ENCODE measurements at regions not wholly inside any gene's neighbourhood (a gene's known extent, or its start where the extent isn't known, plus 50 kb on each side); places are given as distances from the start of the nearest gene placed in this dataset.

GRCh38 chr22:46092011-46092410 is 58.3 kb upstream of the PPARA start:
- peaks cover 85 to 100% of the 10 kb centered on the region in 2 donors for H3K4me1 ChIP-seq
- H3K4me3 ChIP-seq: no peak overlapping the region
- peak overlapping the region; percentile 94 to 98 (median 97) for H3K27ac ChIP-seq
- no peak for ATAC-seq
- no peaks in the 10 kb centered on the region for H3K36me3 ChIP-seq
- intact Hi-C loops (cut with DNase I; ENCODE audit: low total_unique reads) (no loop called here), in situ Hi-C loops (cut with MboI; ENCODE audit: low sequenced_read_pairs in 4 of 4) (no loop called here)
- no peak for DNase-seq
- TF ChIP-seq POLR2A (IDR thresholded peaks at IDR 0.05) (no peak), CTCF (IDR thresholded peaks at IDR 0.05 in 4 of 5, conservative IDR thresholded peaks at IDR 0.05 in 1 of 5) (no peak)
- no peaks in the 10 kb centered on the region for H3K27me3 ChIP-seq
- no peaks in the 10 kb centered on the region for H3K9me3 ChIP-seq

- H3K27ac ChIP-seq: peak overlapping the region; percentile 94 to 98 (median 97)
- in situ Hi-C loops (cut with MboI; ENCODE audit: low sequenced_read_pairs in 4 of 4): no loop called here
- H3K4me3 ChIP-seq: peak overlapping the region in 1 of 4 donors; percentile 2
- intact Hi-C loops (cut with DNase I; ENCODE audit: low total_unique reads): no loop called here
- H3K36me3 ChIP-seq: peaks cover 0 to under 1% of the 10 kb centered on the region in 2 donors
- no peaks in the 10 kb centered on the region for H3K9me3 ChIP-seq
- ATAC-seq (no peak), DNase-seq (peak in 1 of 2 donors; percentile 30)
- no peaks in the 10 kb centered on the region for H3K27me3 ChIP-seq
- TF ChIP-seq CTCF (IDR thresholded peaks at IDR 0.05 in 4 of 5, conservative IDR thresholded peaks at IDR 0.05 in 1 of 5): no peak
- TF ChIP-seq POLR2A (IDR thresholded peaks at IDR 0.05): no peak
- peaks cover 77 to 100% of the 10 kb centered on the region in 2 donors for H3K4me1 ChIP-seq
These were observed 57.5 kb upstream of the PPARA start for GRCh38 chr22:46092670-46093410.

GRCh38 chr22:46093796-46094195 is 56.5 kb upstream of the PPARA start:
- TF ChIP-seq POLR2A (IDR thresholded peaks at IDR 0.05) (no peak), CTCF (IDR thresholded peaks at IDR 0.05 in 4 of 5, conservative IDR thresholded peaks at IDR 0.05 in 1 of 5) (no peak)
- intact Hi-C loops (cut with DNase I; ENCODE audit: low total_unique reads): no loop called here
- ATAC-seq: no peak

GRCh38 chr22:46094676-46095075 is 55.6 kb upstream of the PPARA start:
- peaks cover 0 to 17% of the 10 kb centered on the region in 2 donors for H3K36me3 ChIP-seq
- in situ Hi-C loops (cut with MboI; ENCODE audit: low sequenced_read_pairs in 4 of 4): no loop called here
- peaks cover 66 to 99% of the 10 kb centered on the region in 2 donors for H3K4me1 ChIP-seq
- DNase-seq (no peak), ATAC-seq (no peak)
- no peak overlapping the region for H3K4me3 ChIP-seq
- no peak for TF ChIP-seq CTCF (IDR thresholded peaks at IDR 0.05 in 4 of 5, conservative IDR thresholded peaks at IDR 0.05 in 1 of 5)
- no peak for TF ChIP-seq POLR2A (IDR thresholded peaks at IDR 0.05)
- no peaks in the 10 kb centered on the region for H3K9me3 ChIP-seq
- intact Hi-C loops (cut with DNase I; ENCODE audit: low total_unique reads): no loop called here
- H3K27me3 ChIP-seq: no peaks in the 10 kb centered on the region
- peak overlapping the region; percentile 94 to 98 (median 97) for H3K27ac ChIP-seq

More at GRCh38 chr22:46093796-46094195, 56.5 kb upstream of the PPARA start:
- Histone ChIP-seq H3K4me1 (peaks cover 74 to 100% of the 10 kb centered on the region in 2 donors), H3K27ac (peak overlapping the region; percentile 94 to 98 (median 97)), H3K4me3 (no peak overlapping the region), H3K27me3 (no peaks in the 10 kb centered on the region), H3K9me3 (no peaks in the 10 kb centered on the region), H3K36me3 (peaks cover 0 to 10% of the 10 kb centered on the region in 2 donors)
- in situ Hi-C loops (cut with MboI; ENCODE audit: low sequenced_read_pairs in 4 of 4): no loop called here
- DNase-seq: no peak
